A172 (cell line): ENCODE measurements at regions not wholly inside any gene's neighbourhood (a gene's known extent, or its start where the extent isn't known, plus 50 kb on each side); places are given as distances from the start of the nearest gene placed in this dataset.
"Not testable (repeated sequence)": the region's sequence is repeated elsewhere in the genome, so short reads cannot be mapped to it uniquely, and the experiment has no call there.

Experiments used
- DNase-seq: peaks from one replicate; pipeline ENCODE4 v3.0.0-alpha.2; 2015; ENCODE audit warnings: low spot score

- DNase-seq: no peak
These were observed 282.9 kb upstream of the ATXN7L3B start for GRCh38 chr12:74254784-74255183.

- no peak for DNase-seq
These were observed 278.4 kb upstream of the ATXN7L3B start for GRCh38 chr12:74259199-74259598.

DNA sequence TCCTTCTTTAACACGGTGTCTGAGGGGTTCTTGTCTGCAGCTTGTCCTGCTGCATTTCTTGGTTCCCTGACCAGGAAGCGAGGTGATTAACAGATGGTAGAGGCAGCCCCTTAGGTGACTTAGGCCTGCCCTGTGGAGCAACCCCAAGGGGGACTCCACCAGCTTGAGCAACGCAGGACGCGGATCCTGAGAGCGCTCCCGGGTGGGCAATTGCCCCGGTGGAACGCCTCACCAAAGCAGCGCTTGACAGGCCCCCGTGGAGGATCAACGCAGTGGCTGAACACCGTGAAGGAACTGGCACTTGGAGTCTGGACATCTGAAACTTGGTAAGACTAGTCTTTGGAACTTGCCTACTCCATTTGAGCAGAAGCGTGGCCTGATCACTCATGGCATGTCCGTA is 272.9 kb upstream of the ATXN7L3B start:
- DNase-seq: no peak

DNA sequence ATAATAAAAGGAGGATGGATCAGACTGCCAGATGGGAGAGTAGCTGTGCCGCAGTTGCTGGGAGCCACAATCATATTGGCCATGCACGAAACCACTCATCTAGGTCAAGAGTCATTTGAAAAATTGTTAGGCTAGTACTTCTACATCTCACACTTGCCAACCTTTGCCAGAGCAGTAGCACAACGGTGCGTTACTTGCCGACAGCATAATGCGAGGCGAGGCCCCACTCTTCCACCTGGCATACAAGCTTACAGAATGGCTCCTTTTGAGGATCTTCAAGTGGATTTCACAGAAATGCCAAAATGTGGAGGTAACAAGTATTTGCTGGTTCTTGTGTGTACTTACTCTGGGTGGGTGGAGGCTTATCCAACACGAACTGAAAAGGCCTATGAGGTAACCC is 268.3 kb upstream of the ATXN7L3B start:
- not testable (repeated sequence) for DNase-seq

DNA sequence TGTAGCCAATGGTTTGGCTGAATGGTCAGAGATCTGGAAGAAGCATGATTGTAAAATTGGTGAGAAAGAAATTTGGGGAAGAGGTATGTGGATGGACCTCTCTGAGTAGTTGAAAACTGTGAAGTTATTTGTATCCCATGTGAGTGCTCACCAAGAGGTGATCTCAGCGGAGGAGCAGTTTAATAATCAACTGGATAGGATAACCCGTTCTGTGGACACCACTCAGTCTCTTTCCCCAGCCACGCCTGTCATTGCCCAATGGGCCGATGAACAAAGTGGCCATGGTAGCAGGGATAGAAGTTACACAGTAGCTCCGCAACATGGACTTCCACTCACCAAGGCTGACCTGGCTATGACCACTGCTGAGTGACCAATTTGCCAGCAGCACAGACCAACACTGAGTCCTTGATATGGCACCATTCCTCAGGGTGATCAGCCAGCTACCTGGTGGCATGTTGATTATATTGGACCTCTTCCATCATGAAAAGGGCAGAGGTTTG is 257.4 kb upstream of the ATXN7L3B start:
- no peak for DNase-seq

GRCh38 chr12:74281401-74282180 is 256.0 kb upstream of the ATXN7L3B start:
- DNase-seq: not testable (repeated sequence)

- DNase-seq: no peak
These were observed 254.0 kb upstream of the ATXN7L3B start for GRCh38 chr12:74283646-74284045.

DNA sequence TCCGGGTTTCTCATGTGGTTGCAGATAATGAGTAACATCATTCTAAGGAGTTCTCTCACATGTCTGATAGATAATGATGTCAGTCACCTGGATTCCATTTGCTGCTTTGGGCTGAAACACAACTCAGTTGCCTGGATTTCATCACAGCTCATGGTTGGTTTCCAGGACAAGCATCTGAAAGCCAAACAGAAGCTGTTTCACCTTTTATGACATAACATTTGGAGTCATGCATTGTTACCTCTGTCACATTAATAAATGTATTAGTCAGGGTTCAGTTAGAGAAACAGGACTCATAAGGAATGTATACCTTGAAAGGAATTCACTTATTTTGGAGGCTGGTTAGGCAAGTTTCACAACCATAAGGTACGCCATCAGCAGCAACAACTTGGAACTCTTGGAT is 251.9 kb upstream of the ATXN7L3B start:
- DNase-seq: no peak

DNA sequence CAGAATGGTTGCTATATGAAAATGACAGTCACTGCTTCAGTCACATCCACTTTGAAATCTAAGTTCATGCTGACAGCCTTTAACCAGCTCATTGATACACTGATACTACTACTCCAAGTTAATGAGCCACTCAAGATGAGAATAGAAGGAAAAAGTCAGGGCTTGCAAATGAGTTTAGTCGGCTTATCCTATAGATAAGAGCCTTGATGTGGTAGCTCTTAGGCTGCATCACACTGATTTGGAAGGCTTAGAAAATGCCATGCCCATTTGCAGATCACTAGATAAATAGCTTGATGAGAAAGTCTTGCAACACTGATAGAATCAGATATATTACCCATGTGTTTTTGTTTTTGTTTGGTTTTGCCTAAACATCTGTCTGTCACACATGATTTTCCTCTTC is 251.4 kb upstream of the ATXN7L3B start:
- DNase-seq: no peak

GRCh38 chr12:74292351-74293194 is 245.1 kb upstream of the ATXN7L3B start:
- no peak for DNase-seq

GRCh38 chr12:74293689-74294131 is 243.9 kb upstream of the ATXN7L3B start:
- no peak for DNase-seq

GRCh38 chr12:74317078-74317601 is 220.5 kb upstream of the ATXN7L3B start:
- peak; percentile 49 for DNase-seq

- DNase-seq: no peak
These were observed 219.9 kb upstream of the ATXN7L3B start for GRCh38 chr12:74317741-74318140.

DNA sequence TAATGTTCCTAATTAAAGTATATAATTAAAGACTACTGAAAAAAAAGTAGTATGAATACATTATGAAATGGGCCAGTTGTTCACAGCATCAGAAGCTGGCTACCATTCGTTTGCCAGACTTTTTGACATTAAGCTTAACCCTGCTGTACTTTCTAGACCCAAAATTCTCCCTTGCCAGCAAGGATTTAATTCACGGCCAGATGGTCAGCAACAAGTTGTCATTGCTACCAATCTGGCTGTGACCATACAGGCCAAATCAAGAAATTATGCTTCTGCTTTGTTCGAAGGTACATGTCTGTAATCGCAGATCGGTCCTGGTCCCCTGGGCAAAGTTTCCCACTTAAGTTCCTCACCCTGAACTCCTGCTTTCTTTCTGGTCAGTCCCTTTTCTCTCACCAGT is 217.7 kb upstream of the ATXN7L3B start:
- no peak for DNase-seq

- no peak for DNase-seq
These were observed 216.3 kb upstream of the ATXN7L3B start for GRCh38 chr12:74321381-74321780.

DNA sequence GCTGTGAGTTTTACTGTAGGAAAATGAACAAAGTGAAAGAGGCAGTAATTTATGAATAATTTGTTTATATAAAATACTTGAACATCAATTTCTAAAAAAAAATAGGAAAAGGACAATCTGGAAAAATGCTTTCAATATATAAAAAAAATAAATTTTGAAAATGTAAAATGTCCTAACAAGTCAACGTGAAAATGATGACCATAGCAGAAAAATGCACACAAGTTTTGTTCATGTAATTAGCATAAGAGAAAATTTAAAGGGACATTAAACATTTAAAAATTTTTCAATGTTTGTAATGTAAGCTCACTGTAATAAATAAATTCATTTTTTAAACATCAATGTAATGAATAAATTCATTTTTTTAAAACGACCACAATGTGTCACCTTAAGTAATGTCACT is 214.8 kb upstream of the ATXN7L3B start:
- DNase-seq: no peak

DNA sequence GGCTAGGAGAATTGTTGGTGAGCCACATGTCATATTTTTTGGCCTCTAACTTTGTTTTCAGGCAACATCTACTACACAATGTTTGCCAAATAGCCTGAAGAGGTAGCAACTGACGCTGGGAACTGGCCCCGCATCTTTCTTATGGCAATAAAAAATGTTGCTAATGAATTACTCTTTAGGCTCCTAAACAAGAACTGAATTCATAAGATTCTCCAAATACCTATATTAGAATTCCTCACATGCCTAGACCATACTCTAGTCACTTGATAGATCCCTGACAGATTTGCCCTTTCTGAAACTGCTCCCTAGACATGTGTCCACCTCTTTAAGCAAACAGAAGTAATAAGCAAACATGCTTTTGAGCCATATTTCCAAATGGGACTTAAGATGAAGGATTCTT is 209.0 kb upstream of the ATXN7L3B start:
- DNase-seq: peak; percentile 2

- peak; percentile 10 for DNase-seq
These were observed 202.9 kb upstream of the ATXN7L3B start for GRCh38 chr12:74334780-74335179.

GRCh38 chr12:74337951-74338350 is 199.7 kb upstream of the ATXN7L3B start:
- peak; percentile 76 for DNase-seq

DNA sequence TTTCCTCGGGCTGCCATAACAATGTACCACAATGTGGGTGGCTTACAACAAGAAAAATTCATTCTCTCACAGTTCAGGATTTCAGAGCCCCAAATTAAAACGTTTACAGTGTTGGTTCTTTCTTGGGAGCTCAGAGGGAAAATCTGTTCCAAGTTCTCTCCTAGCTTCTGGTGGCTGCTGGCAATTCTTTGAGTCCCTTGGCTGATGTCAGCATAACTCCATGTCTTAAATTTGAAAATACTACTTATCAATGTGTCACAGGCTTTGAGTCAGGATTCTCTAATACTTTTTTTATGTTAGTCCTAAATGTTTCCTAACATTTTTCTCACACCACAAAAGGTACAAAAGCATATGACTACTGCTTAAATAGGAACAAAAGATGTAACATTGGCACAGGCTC is 198.4 kb upstream of the ATXN7L3B start:
- no peak for DNase-seq

- DNase-seq: no peak
These were observed 187.7 kb upstream of the ATXN7L3B start for GRCh38 chr12:74349925-74350324.

DNA sequence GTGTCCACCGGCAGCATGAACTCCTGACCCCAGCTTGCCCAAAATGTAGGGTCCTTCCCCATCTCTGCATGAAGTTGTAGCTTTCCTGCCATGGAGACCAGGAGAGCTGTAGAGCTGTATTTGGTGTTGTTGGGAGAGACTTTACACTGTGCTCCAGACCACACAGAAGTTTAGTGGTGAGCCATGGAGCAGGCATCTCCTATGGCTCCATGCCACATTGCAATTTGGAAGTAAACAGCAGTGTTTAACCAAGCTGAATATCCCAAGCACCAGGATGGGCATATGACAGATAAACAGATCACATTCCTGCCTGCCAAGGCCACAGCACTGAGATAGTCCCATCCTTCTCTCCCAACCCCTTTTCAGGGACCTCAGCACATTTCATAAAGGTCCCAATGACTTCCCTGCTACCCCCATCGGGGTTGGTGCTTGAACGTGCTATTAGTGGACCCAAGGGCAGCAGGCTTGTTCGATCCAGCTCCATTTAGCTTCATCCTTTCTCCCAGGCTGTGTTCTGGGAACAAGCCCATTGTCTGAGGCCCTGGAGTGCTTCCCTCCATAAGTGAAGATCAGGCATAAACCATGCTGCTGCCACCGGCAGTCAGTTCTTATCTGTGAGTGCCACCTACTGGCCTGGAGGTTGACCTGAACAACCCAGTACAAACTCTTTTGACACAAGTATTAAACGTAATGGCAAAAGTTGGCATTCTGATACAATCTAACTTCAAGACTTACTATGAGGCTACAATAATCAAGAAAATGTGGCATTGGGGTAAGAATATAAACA is 172.3 kb upstream of the ATXN7L3B start:
- peak; percentile 63 for DNase-seq
